HepG2 (cell line): ENCODE measurements at regions not wholly inside any gene's neighbourhood (a gene's known extent, or its start where the extent isn't known, plus 50 kb on each side); places are given as distances from the start of the nearest gene placed in this dataset.

Experiments used
- ATAC-seq: fragments of 200-7000 bp; cut with Tn5 transposase; 3 replicates; pipeline ENCODE4 v1.9.1; 2020; ENCODE audit warnings: mild to moderate bottlenecking, moderate library complexity
- BruUV-seq: library from RNA; stranded (reverse); fragments of 400-500 nt; replicated peaks from 2 replicates; lab custom pipeline; 2021; lab: Mats Ljungman, UMichigan
- CTCF ChIA-PET: fragments of 300-600 bp; formaldehyde crosslinking; extraction: SDS; loops from one replicate; lab custom pipeline; 2021; ENCODE audit warnings: low total read pairs, inconsistent platforms, low intra/inter-chr PET ratio; lab: Yijun Ruan, JAX
- POLR2A ChIA-PET: fragments of 350-600 bp; sonication (Branson Sonifier 250); formaldehyde crosslinking; loops from one replicate; lab custom pipeline; 2020; ENCODE audit warnings: antibody characterized with exemption, inconsistent platforms; lab: Yijun Ruan, JAX
- DNase-seq: peaks from one replicate; pipeline ENCODE4 v3.0.0-alpha.2; 2015; ENCODE audit warnings: low spot score
- FAIRE-seq: peaks from 3 replicates; lab custom pipeline; 2011; peaks lifted over from hg19 to GRCh38; lab: Jason Lieb, UNC
- H2AFZ ChIP-seq: one replicate; pipeline ENCODE4 v1.6.1; 2011; ENCODE audit warnings: low read length, inconsistent platforms
- H3K27ac ChIP-seq: fragments of 300-600 bp; 3 replicates; pipeline ENCODE4 v1.8.0; 2011; ENCODE audit warnings: mixed run types, mild to moderate bottlenecking, mixed read lengths, low read length, inconsistent platforms; ENCODE audit not compliant: insufficient read depth; ENCODE audit errors: extremely low read length
- H3K27me3 ChIP-seq, 2 experiments: fragments of 200-600 bp in 1 of 2; 2 replicates in 1 of 2; 3 replicates in 1 of 2; pipeline versions ENCODE4 v1.6.0 to v1.8.0; 2011; ENCODE audit warnings: low read length in 2 of 2, mild to moderate bottlenecking in 2 of 2, moderate library complexity in 2 of 2, inconsistent platforms in 1 of 2; ENCODE audit not compliant: insufficient read depth in 2 of 2, control insufficient read depth in 1 of 2
- H3K36me3 ChIP-seq, 2 experiments: fragments of 200-600 bp in 1 of 2; replicated peaks in 1 of 2; 2 replicates in 1 of 2; 3 replicates in 1 of 2; pipeline versions ENCODE4 v1.5.1 to v1.8.0; 2011; ENCODE audit warnings: low read length in 2 of 2, inconsistent platforms in 1 of 2; ENCODE audit not compliant: insufficient read depth in 2 of 2, control insufficient read depth in 1 of 2
- H3K4me1 ChIP-seq: 2 replicates; pipeline ENCODE4 v1.5.1; 2012; ENCODE audit warnings: low read length, inconsistent platforms; ENCODE audit not compliant: insufficient read depth
- H3K4me2 ChIP-seq: 2 replicates; pipeline ENCODE4 v1.6.0; 2011; ENCODE audit warnings: low read depth, low read length, inconsistent platforms
- H3K4me3 ChIP-seq, 3 experiments: fragments of 200-600 bp in 1 of 3; sonication (generic), shearing (Covaris generic) in 1 of 3; replicated peaks in 1 of 3; 2 replicates each; pipeline ENCODE4 v1.5.1; 2011 to 2016; ENCODE audit warnings: low read length in 3 of 3, inconsistent platforms in 2 of 3, low read depth in 2 of 3, mild to moderate bottlenecking in 2 of 3, control low read depth in 1 of 3, mixed read lengths in 1 of 3; ENCODE audit not compliant: insufficient read depth in 1 of 3
- H3K79me2 ChIP-seq: one replicate; pipeline ENCODE4 v1.6.1; 2011; ENCODE audit warnings: low read length, inconsistent platforms; ENCODE audit not compliant: insufficient read depth
- H3K9ac ChIP-seq: 2 replicates; pipeline ENCODE4 v1.6.0; 2011; ENCODE audit warnings: mild to moderate bottlenecking, low read depth, low read length, inconsistent platforms; ENCODE audit not compliant: insufficient read depth
- H3K9me3 ChIP-seq: 2 replicates; pipeline ENCODE4 v1.5.1; 2012; ENCODE audit warnings: mild to moderate bottlenecking, low read length
- H4K20me1 ChIP-seq: 2 replicates; pipeline ENCODE4 v1.6.0; 2011; ENCODE audit warnings: inconsistent platforms, mild to moderate bottlenecking, low read length, moderate library complexity; ENCODE audit not compliant: insufficient read depth
- ATF7 ChIP-seq, 2 experiments: fragments of 450-650 bp in 1 of 2; sonication (generic) in 1 of 2; formaldehyde crosslinking in 1 of 2; IDR thresholded peaks; 2 replicates each; pipeline versions ENCODE4 v1.4.0 to v1.6.1; 2016 to 2020; ENCODE audit warnings: antibody characterized with exemption in 1 of 2, mild to moderate bottlenecking in 1 of 2, missing genetic modification reagents in 1 of 2
- BORCS8-MEF2B ChIP-seq: sonication (generic); formaldehyde crosslinking; IDR thresholded peaks from 2 replicates; pipeline ENCODE4 v1.8.0; 2022; ENCODE audit warnings: mild to moderate bottlenecking, missing genetic modification reagents
- POLR2A ChIP-seq, 2 experiments: IDR thresholded peaks; 2 replicates each; pipeline ENCODE4 v1.6.1; 2011; ENCODE audit warnings: low read depth in 2 of 2, low read length in 2 of 2, mild to moderate bottlenecking in 1 of 2, moderate library complexity in 1 of 2; ENCODE audit not compliant: insufficient read depth in 1 of 2
- SMC3 ChIP-seq: IDR thresholded peaks from 2 replicates; pipeline ENCODE4 v1.6.1; 2011; ENCODE audit warnings: low read length, improper control_type of control experiment
- STAG1 ChIP-seq: sonication (generic); formaldehyde crosslinking; IDR thresholded peaks from 2 replicates; pipeline ENCODE4 v1.4.0; 2020; ENCODE audit warnings: missing genetic modification reagents
- ZBTB37 ChIP-seq: sonication (generic); formaldehyde crosslinking; IDR thresholded peaks from 2 replicates; pipeline ENCODE4 v1.4.0; 2020; ENCODE audit warnings: mild to moderate bottlenecking, missing genetic modification reagents
- ZNF205 ChIP-seq: IDR thresholded peaks from 2 replicates; pipeline ENCODE4 v1.6.1; 2018; ENCODE audit warnings: missing biosample characterization, missing genetic modification reagents
- ZNF460 ChIP-seq: sonication (generic); formaldehyde crosslinking; IDR thresholded peaks from 2 replicates; pipeline ENCODE4 v1.5.1; 2020; ENCODE audit warnings: missing genetic modification reagents, mild to moderate bottlenecking, borderline replicate concordance
- ZNF513 ChIP-seq: sonication (generic); formaldehyde crosslinking; conservative IDR thresholded peaks from 2 replicates; pipeline ENCODE4 v1.5.0; 2020; ENCODE audit warnings: missing genetic modification reagents
- WGBS: methylation state at CpG from one replicate; pipeline ENCODE4 v1.1.6; 2017; ENCODE audit warnings: low lambda C conversion rate; 5-methylcytosine and 5-hydroxymethylcytosine counted together
- in situ Hi-C: cut with HindIII; loops from 2 replicates; pipeline ENCODE4 v1.10.0; 2017; ENCODE audit warnings: low pct_unique_long_range_greater_than_20kb; ENCODE audit not compliant: extremely low pct_ligation_motif_present
- intact Hi-C: fragments of 100-400 bp; cut with micrococcal nuclease; formaldehyde crosslinking; loops from one replicate; pipeline ENCODE4 v1.10.0; 2022; ENCODE audit not compliant: unreplicated experiment
- TF ChIP-seq, protein P1 (sequence below): sonication (generic); formaldehyde crosslinking; IDR thresholded peaks from 2 replicates; pipeline ENCODE4 v1.4.0; 2020; ENCODE audit warnings: missing genetic modification reagents
- TF ChIP-seq, protein P2 (sequence below): sonication (generic); formaldehyde crosslinking; IDR thresholded peaks from 2 replicates; pipeline ENCODE4 v1.4.0; 2020; ENCODE audit warnings: missing genetic modification reagents, low read depth, mild to moderate bottlenecking, borderline replicate concordance
- TF ChIP-seq, protein P3 (sequence below): sonication (generic); formaldehyde crosslinking; IDR thresholded peaks from 2 replicates; pipeline ENCODE4 v1.5.1; 2020; ENCODE audit warnings: mild to moderate bottlenecking, missing genetic modification reagents, borderline replicate concordance

DNA sequence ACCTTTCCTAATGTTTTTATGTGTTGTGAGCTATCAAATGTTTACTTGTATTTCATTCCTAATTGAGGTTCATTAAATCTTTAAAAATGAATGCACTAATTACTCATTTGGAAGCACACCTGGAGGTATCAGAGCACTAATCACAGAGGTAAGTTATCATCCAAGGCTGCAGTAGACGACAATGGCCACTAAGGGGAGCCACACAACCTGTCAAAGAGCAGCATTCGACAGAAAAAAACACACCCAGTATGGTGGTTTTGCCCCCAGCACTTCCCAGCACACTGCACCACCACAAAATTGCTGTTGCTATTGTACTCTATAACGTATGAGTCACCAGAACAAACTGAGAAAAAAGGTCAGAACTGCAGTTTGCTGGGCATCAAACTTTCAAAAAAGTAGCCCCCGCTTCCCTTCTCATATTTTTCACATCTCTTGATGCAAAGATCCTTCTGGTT is 205.9 kb upstream of the IGF1R start (continued):
- TF ChIP-seq, protein P1, sequence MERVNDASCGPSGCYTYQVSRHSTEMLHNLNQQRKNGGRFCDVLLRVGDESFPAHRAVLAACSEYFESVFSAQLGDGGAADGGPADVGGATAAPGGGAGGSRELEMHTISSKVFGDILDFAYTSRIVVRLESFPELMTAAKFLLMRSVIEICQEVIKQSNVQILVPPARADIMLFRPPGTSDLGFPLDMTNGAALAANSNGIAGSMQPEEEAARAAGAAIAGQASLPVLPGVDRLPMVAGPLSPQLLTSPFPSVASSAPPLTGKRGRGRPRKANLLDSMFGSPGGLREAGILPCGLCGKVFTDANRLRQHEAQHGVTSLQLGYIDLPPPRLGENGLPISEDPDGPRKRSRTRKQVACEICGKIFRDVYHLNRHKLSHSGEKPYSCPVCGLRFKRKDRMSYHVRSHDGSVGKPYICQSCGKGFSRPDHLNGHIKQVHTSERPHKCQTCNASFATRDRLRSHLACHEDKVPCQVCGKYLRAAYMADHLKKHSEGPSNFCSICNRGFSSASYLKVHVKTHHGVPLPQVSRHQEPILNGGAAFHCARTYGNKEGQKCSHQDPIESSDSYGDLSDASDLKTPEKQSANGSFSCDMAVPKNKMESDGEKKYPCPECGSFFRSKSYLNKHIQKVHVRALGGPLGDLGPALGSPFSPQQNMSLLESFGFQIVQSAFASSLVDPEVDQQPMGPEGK (CRISPR knock-in tag) = peak; percentile 42; the same call in 1 of the 2 replicates
- TF ChIP-seq ZNF460 = no peak
- no peak for TF ChIP-seq ZNF513 (CRISPR knock-in tag)
- TF ChIP-seq ATF7 (IDR thresholded peaks at IDR 0.05) = no peak
- TF ChIP-seq ATF7 (CRISPR knock-in tag; IDR thresholded peaks at IDR 0.05) = no peak
- peak; percentile 76 for TF ChIP-seq SMC3
- no peak for TF ChIP-seq BORCS8-MEF2B
- TF ChIP-seq STAG1 (CRISPR knock-in tag) = peak; percentile 92
- TF ChIP-seq, all 625 proteins: peak for 8

GRCh38 chr15:98442901-98443300 is 205.4 kb upstream of the IGF1R start:
- 33% methylated on average over 3 of the region's 3 CpGs for WGBS
- ATAC-seq = no peak
- Histone ChIP-seq H3K4me2 (no peak overlapping the region), H3K9me3 (no peaks in the 10 kb centered on the region), H3K27ac (no peak overlapping the region), H3K4me3 (no peak overlapping the region), H3K79me2 (no peaks in the 10 kb centered on the region), H3K27me3 (peaks cover 0 to 49% of the 10 kb centered on the region in 2 experiments), H3K36me3 (no peaks in the 10 kb centered on the region), H2AFZ (no peak overlapping the region), H3K4me1 (no peaks in the 10 kb centered on the region), H4K20me1 (no peaks in the 10 kb centered on the region), H3K9ac (no peak overlapping the region)
- ChIA-PET POLR2A (no interaction called here), CTCF (interaction anchor here (1.3 to 2.2 kb wide), 5 partner anchors 217 to 770 kb away, joined by 3 to 18 read pairs (median 4); no protein-coding TSS in a partner anchor)
- no peak for FAIRE-seq
- TF ChIP-seq ZBTB37 (CRISPR knock-in tag) (no peak), ZNF205 (CRISPR knock-in tag) (no peak), POLR2A (IDR thresholded peaks at IDR 0.05; ENCODE audit: insufficient read depth in 1 of 2, low read depth in 2 of 2, low read length in 2 of 2) (no peak)
- TF ChIP-seq, protein P2, sequence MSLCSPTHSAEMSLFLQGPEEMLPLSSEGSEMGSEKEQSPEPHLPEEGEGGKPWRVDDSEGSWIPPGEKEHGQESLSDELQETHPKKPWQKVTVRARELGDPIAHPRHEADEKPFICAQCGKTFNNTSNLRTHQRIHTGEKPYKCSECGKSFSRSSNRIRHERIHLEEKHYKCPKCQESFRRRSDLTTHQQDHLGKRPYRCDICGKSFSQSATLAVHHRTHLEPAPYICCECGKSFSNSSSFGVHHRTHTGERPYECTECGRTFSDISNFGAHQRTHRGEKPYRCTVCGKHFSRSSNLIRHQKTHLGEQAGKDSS (CRISPR knock-in tag) = no peak
- TF ChIP-seq, protein P3, sequence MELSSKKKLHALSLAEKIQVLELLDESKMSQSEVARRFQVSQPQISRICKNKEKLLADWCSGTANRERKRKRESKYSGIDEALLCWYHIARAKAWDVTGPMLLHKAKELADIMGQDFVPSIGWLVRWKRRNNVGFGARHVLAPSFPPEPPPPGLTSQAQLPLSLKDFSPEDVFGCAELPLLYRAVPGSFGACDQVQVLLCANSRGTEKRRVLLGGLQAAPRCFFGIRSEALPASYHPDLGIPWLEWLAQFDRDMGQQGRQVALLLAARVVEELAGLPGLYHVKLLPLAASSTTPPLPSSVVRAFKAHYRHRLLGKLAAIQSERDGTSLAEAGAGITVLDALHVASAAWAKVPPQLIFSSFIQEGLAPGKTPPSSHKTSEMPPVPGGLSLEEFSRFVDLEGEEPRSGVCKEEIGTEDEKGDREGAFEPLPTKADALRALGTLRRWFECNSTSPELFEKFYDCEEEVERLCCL (CRISPR knock-in tag) = no peak
- no peak for DNase-seq
- intact Hi-C loops (loop anchor here (1.0 to 5.0 kb wide), 5 partner anchors 214 to 633 kb away; no protein-coding TSS in a partner anchor), in situ Hi-C loops (loop anchor here (5.0 kb wide), 1 partner anchor 634 kb away; no protein-coding TSS in a partner anchor)
- no TSS peak for BruUV-seq
